ENCODE measurements at regions not wholly inside any gene's neighbourhood (a gene's known extent, or its start where the extent isn't known, plus 50 kb on each side); places are given as distances from the start of the nearest gene placed in this dataset.

GRCh38 chr11:109785714-109786113, 307.5 kb upstream of the ZC3H12C start:
- Mint-ChIP-seq H3K36me3 (ENCODE audit: low read depth) (no peaks in the 10 kb centered on the region), H3K4me1 (ENCODE audit: low read depth) (peaks cover 23% of the 10 kb centered on the region), H3K4me3 (ENCODE audit: unreplicated experiment) (no peak overlapping the region), H3K9me3 (ENCODE audit: low read depth) (no peaks in the 10 kb centered on the region), H3K27ac (ENCODE audit: unreplicated experiment) (no peak overlapping the region), H3K27me3 (ENCODE audit: low read depth) (peaks cover 3% of the 10 kb centered on the region)
- no peak for DNase-seq (ENCODE audit: low spot score)
- no peak for TF ChIP-seq CTCF (IDR thresholded peaks at IDR 0.05)

DNA sequence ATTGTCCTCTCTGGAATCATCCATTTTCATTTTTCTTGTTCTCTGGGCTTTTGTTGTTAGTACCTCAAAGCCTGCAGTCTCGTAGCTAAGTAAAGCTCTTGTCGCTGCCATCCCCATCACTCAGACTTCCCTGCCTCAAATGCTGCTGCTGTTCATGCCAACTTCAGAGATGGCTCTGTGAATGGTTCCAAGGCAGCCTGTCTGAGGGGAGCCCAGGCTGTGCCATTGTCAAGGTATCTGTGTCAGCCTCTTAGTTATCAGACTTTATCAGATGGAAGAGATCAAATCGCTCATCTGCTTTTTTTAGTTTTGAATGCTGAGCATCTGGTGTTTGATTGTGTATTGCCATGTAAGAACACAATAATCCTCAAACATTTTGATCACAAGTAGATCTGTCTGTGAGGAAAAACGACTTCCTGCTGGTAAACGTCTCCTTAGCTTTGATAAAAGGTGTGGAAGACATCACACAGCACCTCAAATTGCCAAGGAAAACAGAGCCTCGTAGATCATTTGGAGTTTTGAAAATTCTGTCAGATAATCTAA, 304.2 kb upstream of the ZC3H12C start:
- no peak overlapping the region for H3K27ac Mint-ChIP-seq (ENCODE audit: unreplicated experiment)
- H3K4me1 Mint-ChIP-seq (ENCODE audit: low read depth): peaks cover 17% of the 10 kb centered on the region
- H3K9me3 Mint-ChIP-seq (ENCODE audit: low read depth): no peaks in the 10 kb centered on the region
- H3K36me3 Mint-ChIP-seq (ENCODE audit: low read depth): no peaks in the 10 kb centered on the region
- no peak for TF ChIP-seq CTCF (IDR thresholded peaks at IDR 0.05)
- H3K27me3 Mint-ChIP-seq (ENCODE audit: low read depth): peaks cover 3% of the 10 kb centered on the region
- H3K4me3 Mint-ChIP-seq (ENCODE audit: unreplicated experiment): no peak overlapping the region
- DNase-seq (ENCODE audit: low spot score): no peak

- H3K27ac Mint-ChIP-seq (ENCODE audit: unreplicated experiment): no peak overlapping the region
- H3K27me3 Mint-ChIP-seq (ENCODE audit: low read depth): peaks cover 3% of the 10 kb centered on the region
- H3K4me3 Mint-ChIP-seq (ENCODE audit: unreplicated experiment): no peak overlapping the region
- peaks cover 17% of the 10 kb centered on the region for H3K4me1 Mint-ChIP-seq (ENCODE audit: low read depth)
- H3K9me3 Mint-ChIP-seq (ENCODE audit: low read depth): no peaks in the 10 kb centered on the region
- no peaks in the 10 kb centered on the region for H3K36me3 Mint-ChIP-seq (ENCODE audit: low read depth)
- no peak for DNase-seq (ENCODE audit: low spot score)
- TF ChIP-seq CTCF (IDR thresholded peaks at IDR 0.05): no peak
Observed at GRCh38 chr11:109789901-109790300, 303.3 kb upstream of the ZC3H12C start.

DNA sequence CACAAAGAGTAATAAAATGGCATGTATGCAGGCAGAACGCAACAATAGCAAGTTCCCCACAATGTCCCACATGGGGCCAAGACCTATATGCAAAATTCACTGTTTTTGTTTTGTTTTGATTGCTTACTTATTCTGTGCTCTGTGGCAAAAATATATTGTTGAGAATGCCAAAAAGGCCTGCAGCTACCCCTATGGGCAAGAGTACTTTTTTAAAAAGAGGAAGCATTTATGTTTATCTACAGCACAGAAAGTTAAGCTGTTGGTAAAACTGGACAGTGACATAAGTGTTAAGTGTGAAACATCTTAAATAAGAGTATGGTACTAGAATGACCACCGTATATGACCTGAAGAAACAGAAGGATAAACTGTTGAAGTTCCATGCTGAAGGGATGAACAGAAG, 301.9 kb upstream of the ZC3H12C start:
- Mint-ChIP-seq H3K4me3 (ENCODE audit: unreplicated experiment) (no peak overlapping the region), H3K4me1 (ENCODE audit: low read depth) (peaks cover 17% of the 10 kb centered on the region), H3K27me3 (ENCODE audit: low read depth) (no peaks in the 10 kb centered on the region), H3K36me3 (ENCODE audit: low read depth) (no peaks in the 10 kb centered on the region), H3K9me3 (ENCODE audit: low read depth) (no peaks in the 10 kb centered on the region), H3K27ac (ENCODE audit: unreplicated experiment) (no peak overlapping the region)
- peak; percentile 30 for TF ChIP-seq CTCF (IDR thresholded peaks at IDR 0.05)
- no peak for DNase-seq (ENCODE audit: low spot score)

DNA sequence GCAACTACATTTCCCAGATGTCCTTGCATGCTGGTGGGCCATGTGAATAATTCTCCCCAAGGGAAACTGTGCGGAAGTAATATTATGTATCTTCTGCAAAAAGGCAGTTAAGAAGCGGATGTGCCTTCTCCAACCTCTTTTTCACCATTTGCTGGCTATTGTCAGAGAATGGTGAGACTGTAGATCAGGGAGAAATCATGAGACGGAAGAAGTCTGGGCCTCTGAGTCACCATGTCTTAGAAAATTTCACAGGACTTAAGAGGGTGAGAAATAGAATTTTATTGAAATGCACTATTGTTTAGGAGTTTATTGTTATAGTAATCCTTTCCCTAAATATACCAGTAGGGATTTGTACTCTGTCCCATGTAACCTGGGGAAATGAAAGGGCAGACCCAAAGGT, 298.7 kb upstream of the ZC3H12C start:
- Mint-ChIP-seq H3K9me3 (ENCODE audit: low read depth) (peaks cover 5% of the 10 kb centered on the region), H3K36me3 (ENCODE audit: low read depth) (no peaks in the 10 kb centered on the region)
- DNase-seq (ENCODE audit: low spot score): no peak

More for the DNA sequence above, 298.7 kb upstream of the ZC3H12C start:
- Mint-ChIP-seq H3K4me1 (ENCODE audit: low read depth) (peaks cover 3% of the 10 kb centered on the region), H3K27ac (ENCODE audit: unreplicated experiment) (no peak overlapping the region), H3K4me3 (ENCODE audit: unreplicated experiment) (no peak overlapping the region), H3K27me3 (ENCODE audit: low read depth) (no peaks in the 10 kb centered on the region)
- no peak for TF ChIP-seq CTCF (IDR thresholded peaks at IDR 0.05)

All from chondrocyte (in vitro differentiated cells).